Thoracic aorta (tissue), 2 donors: ENCODE measurements at regions not wholly inside any gene's neighbourhood (a gene's known extent, or its start where the extent isn't known, plus 50 kb on each side); places are given as distances from the start of the nearest gene placed in this dataset.
A peak's percentile ranks its signal among the peaks of the same experiment; 100 is the strongest.
"Not testable (repeated sequence)": the region's sequence is repeated elsewhere in the genome, so short reads cannot be mapped to it uniquely, and the experiment has no call there.

Experiments used
- ATAC-seq: fragments of 150-250 bp; one replicate; pipeline ENCODE4 v1.8.0; 2017; ENCODE audit warnings: low read depth; ENCODE audit not compliant: insufficient number of reproducible peaks, low FRiP score
- DNase-seq: peaks from one replicate; pipeline ENCODE4 v3.0.0-alpha.2; 2020; ENCODE audit warnings: low spot score
- H3K27ac ChIP-seq, 2 donors: fragments of 200-600 bp; sonication (generic); 1 replicate in 1 of 2; 2 replicates in 1 of 2; pipeline ENCODE4 v1.5.1; 2016; ENCODE audit warnings: mild to moderate bottlenecking in 2 of 2, moderate library complexity in 2 of 2
- H3K27me3 ChIP-seq: fragments of 200-600 bp; sonication (generic); replicated peaks from 2 replicates; pipeline ENCODE4 v1.6.0; 2016; ENCODE audit warnings: mild to moderate bottlenecking; ENCODE audit not compliant: insufficient read depth
- H3K36me3 ChIP-seq: fragments of 200-600 bp; sonication (generic); one replicate; pipeline ENCODE4 v1.5.1; 2016
- H3K4me1 ChIP-seq, 2 donors: fragments of 200-600 bp; sonication (generic); 1 replicate in 1 of 2; 2 replicates in 1 of 2; pipeline versions ENCODE4 v1.5.1 to v1.6.0; 2016; ENCODE audit warnings: low read depth in 2 of 2, mild to moderate bottlenecking in 1 of 2; ENCODE audit not compliant: control insufficient read depth in 1 of 2
- H3K4me3 ChIP-seq: fragments of 200-600 bp; sonication (generic); 2 replicates; pipeline ENCODE4 v1.5.1; 2016; ENCODE audit warnings: mild to moderate bottlenecking
- H3K9me3 ChIP-seq: fragments of 200-600 bp; sonication (generic); 2 replicates; pipeline ENCODE4 v1.5.1; 2016
- TF ChIP-seq, protein P1 (sequence below): fragments of 200-600 bp; sonication (generic); IDR thresholded peaks from one replicate; pipeline ENCODE4 v1.5.1; 2019; ENCODE audit warnings: antibody characterized with exemption

DNA sequence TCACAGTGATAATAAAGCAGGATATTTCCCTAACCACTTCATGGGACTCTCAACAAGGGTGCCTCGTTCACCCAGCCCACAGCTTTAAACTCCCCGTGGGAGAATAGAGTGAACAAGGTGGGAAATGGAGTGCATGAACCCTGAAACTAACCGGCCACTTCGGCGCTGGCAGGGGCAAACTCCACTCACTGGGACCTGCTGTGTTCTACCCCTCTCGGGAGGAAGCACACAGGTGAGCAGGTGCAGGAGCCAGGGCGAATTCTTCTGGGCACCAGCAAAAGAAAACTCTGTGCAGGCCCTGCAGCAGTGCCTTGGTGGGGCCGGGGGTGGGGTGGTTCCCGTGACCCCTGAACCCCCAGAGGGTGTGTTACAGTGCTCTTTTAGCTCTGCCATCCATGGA lies 2029.1 kb upstream of the LRRTM1 start:
- Histone ChIP-seq H3K4me3 (no peak overlapping the region), H3K4me1 (no peaks in the 10 kb centered on the region), H3K36me3 (no peaks in the 10 kb centered on the region), H3K9me3 (no peaks in the 10 kb centered on the region), H3K27me3 (no peaks in the 10 kb centered on the region), H3K27ac (no peak overlapping the region)
- ATAC-seq (no peak), DNase-seq (no peak)
- TF ChIP-seq, protein P1, sequence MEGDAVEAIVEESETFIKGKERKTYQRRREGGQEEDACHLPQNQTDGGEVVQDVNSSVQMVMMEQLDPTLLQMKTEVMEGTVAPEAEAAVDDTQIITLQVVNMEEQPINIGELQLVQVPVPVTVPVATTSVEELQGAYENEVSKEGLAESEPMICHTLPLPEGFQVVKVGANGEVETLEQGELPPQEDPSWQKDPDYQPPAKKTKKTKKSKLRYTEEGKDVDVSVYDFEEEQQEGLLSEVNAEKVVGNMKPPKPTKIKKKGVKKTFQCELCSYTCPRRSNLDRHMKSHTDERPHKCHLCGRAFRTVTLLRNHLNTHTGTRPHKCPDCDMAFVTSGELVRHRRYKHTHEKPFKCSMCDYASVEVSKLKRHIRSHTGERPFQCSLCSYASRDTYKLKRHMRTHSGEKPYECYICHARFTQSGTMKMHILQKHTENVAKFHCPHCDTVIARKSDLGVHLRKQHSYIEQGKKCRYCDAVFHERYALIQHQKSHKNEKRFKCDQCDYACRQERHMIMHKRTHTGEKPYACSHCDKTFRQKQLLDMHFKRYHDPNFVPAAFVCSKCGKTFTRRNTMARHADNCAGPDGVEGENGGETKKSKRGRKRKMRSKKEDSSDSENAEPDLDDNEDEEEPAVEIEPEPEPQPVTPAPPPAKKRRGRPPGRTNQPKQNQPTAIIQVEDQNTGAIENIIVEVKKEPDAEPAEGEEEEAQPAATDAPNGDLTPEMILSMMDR: no peak

DNA sequence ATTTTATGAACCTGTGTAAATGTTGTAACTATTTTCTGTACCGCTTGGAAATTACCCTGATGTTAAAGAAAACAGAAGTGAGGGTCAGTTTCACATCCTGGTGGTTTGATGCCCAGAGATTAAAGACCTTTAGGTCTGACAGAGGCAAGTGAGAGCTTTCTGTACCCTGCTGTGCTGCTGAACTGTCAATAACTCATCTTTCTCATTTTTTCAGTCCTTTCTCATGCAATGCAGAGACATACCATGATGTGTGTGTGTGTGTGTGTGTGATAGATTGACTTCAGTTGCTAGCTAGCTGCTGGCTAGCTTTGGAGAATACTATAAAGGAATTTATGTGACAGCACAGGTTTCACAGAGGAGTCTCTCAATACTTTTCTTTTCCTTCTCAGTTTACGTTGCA lies 2025.6 kb upstream of the LRRTM1 start:
- TF ChIP-seq, protein P1: no peak
- peak; percentile 20 for ATAC-seq

DNA sequence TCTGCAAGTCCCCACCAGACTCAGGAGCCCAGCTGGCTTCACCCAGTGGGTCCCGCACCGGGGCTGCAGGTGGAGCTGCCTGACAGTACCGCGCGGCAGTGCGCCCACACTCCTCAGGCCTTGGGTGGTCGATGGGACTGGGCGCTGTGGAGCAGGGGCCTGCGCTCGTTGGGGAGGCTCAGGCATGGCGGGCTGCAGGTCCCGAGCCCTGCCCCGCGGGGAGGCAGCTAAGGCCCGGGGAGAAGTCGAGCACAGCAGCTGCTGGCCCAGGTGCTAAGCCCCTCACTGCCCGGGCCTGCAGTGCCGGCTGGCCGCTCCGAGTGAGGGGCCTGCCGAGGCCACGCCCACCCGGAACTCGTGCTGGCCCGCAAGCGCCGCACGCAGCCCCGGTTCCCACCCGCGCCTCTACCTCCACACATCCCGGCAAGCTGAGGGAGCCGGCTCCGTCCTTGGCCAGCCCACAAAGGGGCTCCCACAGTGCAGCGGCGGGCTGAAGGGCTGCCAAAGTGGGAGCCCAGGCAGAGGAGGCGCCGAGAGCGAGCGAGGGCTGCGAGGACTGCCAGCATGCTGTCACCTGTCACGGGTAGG lies 2021.7 kb upstream of the LRRTM1 start:
- H3K27ac ChIP-seq, H3K27me3 ChIP-seq, H3K4me1 ChIP-seq, H3K9me3 ChIP-seq, H3K36me3 ChIP-seq, ATAC-seq, DNase-seq, H3K4me3 ChIP-seq: not testable (repeated sequence)

More for the DNA sequence above, 2025.6 kb upstream of the LRRTM1 start:
- no peaks in the 10 kb centered on the region for H3K36me3 ChIP-seq
- no peaks in the 10 kb centered on the region for H3K9me3 ChIP-seq
- no peaks in the 10 kb centered on the region for H3K4me1 ChIP-seq
- no peak overlapping the region for H3K4me3 ChIP-seq
- no peaks in the 10 kb centered on the region for H3K27me3 ChIP-seq
- no peak for DNase-seq
- H3K27ac ChIP-seq: no peak overlapping the region

DNA sequence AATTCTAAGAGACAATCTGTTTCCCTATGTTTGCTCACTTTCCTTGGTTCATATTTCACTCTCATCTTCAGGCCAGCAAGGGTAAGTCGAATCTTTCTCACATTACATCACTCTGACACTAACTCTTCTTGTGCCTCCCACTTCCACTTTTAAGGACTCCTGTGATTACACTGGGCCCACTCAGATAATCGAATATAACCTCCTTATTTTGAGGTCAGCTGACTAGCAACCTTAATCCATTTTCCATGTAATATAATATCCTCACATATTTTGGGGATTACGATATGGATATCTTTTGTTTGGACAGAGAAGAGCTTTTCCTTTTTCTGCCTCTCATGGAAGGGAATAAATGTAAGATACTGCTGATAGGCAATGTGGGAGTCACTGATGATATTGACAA lies 2015.7 kb upstream of the LRRTM1 start:
- H3K4me1 ChIP-seq: no peaks in the 10 kb centered on the region
- no peaks in the 10 kb centered on the region for H3K36me3 ChIP-seq
- DNase-seq (no peak), ATAC-seq (no peak)
- H3K9me3 ChIP-seq: no peaks in the 10 kb centered on the region
- no peaks in the 10 kb centered on the region for H3K27me3 ChIP-seq
- H3K27ac ChIP-seq: no peak overlapping the region
- TF ChIP-seq, protein P1: no peak
- H3K4me3 ChIP-seq: no peak overlapping the region

DNA sequence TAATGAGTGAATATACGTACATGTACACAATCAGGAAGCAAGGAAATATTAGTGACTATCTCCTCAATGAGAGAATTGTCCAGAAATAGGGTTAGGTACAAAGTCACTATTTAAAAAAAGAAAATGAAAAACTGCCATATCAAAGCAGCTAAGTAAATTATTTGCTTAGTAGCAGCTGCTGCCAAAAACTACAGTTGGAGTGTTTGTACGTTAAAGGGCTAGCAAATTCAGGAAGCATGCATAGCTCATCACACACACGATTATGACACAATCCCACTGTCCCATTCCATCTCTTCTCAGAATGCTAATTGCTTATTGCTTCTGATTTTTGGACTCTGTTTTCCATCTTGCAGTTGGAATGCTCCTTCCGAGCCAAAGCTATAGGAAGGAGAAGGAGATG lies 2012.5 kb upstream of the LRRTM1 start:
- DNase-seq: no peak
- no peak overlapping the region for H3K27ac ChIP-seq
- no peak for ATAC-seq
- H3K36me3 ChIP-seq: no peaks in the 10 kb centered on the region
- H3K27me3 ChIP-seq: no peaks in the 10 kb centered on the region
- TF ChIP-seq, protein P1: no peak
- no peak overlapping the region for H3K4me3 ChIP-seq
- no peaks in the 10 kb centered on the region for H3K4me1 ChIP-seq
- H3K9me3 ChIP-seq: no peaks in the 10 kb centered on the region

DNA sequence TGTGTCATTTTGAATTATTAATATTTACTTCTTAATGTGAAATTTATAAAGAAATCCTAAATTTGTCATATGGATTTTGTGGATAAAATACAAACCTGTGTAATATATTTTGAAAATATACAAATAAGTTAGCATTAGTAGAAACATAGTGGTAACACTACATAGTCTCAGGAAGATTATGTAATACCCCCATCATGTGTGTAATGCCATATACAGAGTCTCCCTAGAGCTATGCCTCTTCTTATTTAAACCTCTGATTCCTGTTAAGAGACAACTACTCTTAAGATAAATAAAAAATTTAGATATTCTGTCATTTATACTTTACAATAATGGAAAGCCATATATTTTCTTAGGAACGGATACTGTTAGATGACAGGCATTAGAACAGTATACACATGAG lies 2012.0 kb upstream of the LRRTM1 start:
- ATAC-seq (no peak), DNase-seq (no peak)
- Histone ChIP-seq H3K4me1 (no peaks in the 10 kb centered on the region), H3K27me3 (no peaks in the 10 kb centered on the region), H3K27ac (no peak overlapping the region), H3K4me3 (no peak overlapping the region), H3K9me3 (no peaks in the 10 kb centered on the region), H3K36me3 (no peaks in the 10 kb centered on the region)
- TF ChIP-seq, protein P1: no peak
